Upper lobe of right lung (tissue), 1 donor: ENCODE measurements at regions not wholly inside any gene's neighbourhood (a gene's known extent, or its start where the extent isn't known, plus 50 kb on each side); places are given as distances from the start of the nearest gene placed in this dataset.

Experiments
- ATAC-seq: fragments of 200-7000 bp; cut with Tn5 transposase; one replicate; pipeline ENCODE4 v1.9.1; 2020; ENCODE audit warnings: mild to moderate bottlenecking, moderate library complexity
- DNase-seq: peaks from one replicate; pipeline ENCODE4 v3.0.0-alpha.2; 2020
- H3K27ac ChIP-seq: fragments of 200-600 bp; one replicate; pipeline ENCODE4 v1.8.0; 2022
- H3K27me3 ChIP-seq: fragments of 200-600 bp; one replicate; pipeline ENCODE4 v1.8.0; 2022; ENCODE audit warnings: mild to moderate bottlenecking
- H3K36me3 ChIP-seq: fragments of 200-600 bp; one replicate; pipeline ENCODE4 v1.8.0; 2022
- H3K4me1 ChIP-seq: fragments of 200-600 bp; one replicate; pipeline ENCODE4 v1.8.0; 2022
- H3K4me3 ChIP-seq: fragments of 200-600 bp; one replicate; pipeline ENCODE4 v1.8.0; 2022; ENCODE audit warnings: mild to moderate bottlenecking
- H3K9me3 ChIP-seq: fragments of 200-600 bp; one replicate; pipeline ENCODE4 v1.8.0; 2022
- CTCF ChIP-seq: fragments of 200-600 bp; IDR thresholded peaks from one replicate; pipeline ENCODE4 v1.8.0; 2022; ENCODE audit warnings: antibody characterized with exemption
- intact Hi-C: fragments of 100-400 bp; cut with DNase I; formaldehyde crosslinking; loops from one replicate; pipeline ENCODE4 v1.11.0; 2022
- donor health status: DM: no; HTN: yes; CAD: no; lungs with severe emphysema.

GRCh38 chr7:115357703-115357999, 435.8 kb downstream of the MDFIC start:
- TF ChIP-seq CTCF: no peak
- H3K9me3 ChIP-seq: no peaks in the 10 kb centered on the region
- no peaks in the 10 kb centered on the region for H3K4me1 ChIP-seq
- no peak overlapping the region for H3K27ac ChIP-seq
- intact Hi-C loops: no loop called here
- H3K36me3 ChIP-seq: no peaks in the 10 kb centered on the region
- no peaks in the 10 kb centered on the region for H3K27me3 ChIP-seq
- ATAC-seq (no peak), DNase-seq (no peak)
- H3K4me3 ChIP-seq: no peak overlapping the region

- TF ChIP-seq CTCF: no peak
- no peaks in the 10 kb centered on the region for H3K27me3 ChIP-seq
- no peak for ATAC-seq
These were observed 435.3 kb downstream of the MDFIC start for GRCh38 chr7:115356999-115357702.

GRCh38 chr7:115356139-115356746, 434.3 kb downstream of the MDFIC start:
- no peaks in the 10 kb centered on the region for H3K9me3 ChIP-seq
- intact Hi-C loops: no loop called here
- H3K27me3 ChIP-seq: no peaks in the 10 kb centered on the region
- peak; percentile 38 for TF ChIP-seq CTCF
- H3K4me1 ChIP-seq: no peaks in the 10 kb centered on the region
- ATAC-seq (no peak), DNase-seq (no peak)
- no peak overlapping the region for H3K4me3 ChIP-seq
- no peaks in the 10 kb centered on the region for H3K36me3 ChIP-seq
- no peak overlapping the region for H3K27ac ChIP-seq

More at GRCh38 chr7:115356999-115357702, 435.3 kb downstream of the MDFIC start:
- Histone ChIP-seq H3K4me3 (no peak overlapping the region), H3K27ac (no peak overlapping the region), H3K9me3 (no peaks in the 10 kb centered on the region), H3K36me3 (no peaks in the 10 kb centered on the region), H3K4me1 (no peaks in the 10 kb centered on the region)
- intact Hi-C loops: no loop called here
- DNase-seq: no peak

DNA sequence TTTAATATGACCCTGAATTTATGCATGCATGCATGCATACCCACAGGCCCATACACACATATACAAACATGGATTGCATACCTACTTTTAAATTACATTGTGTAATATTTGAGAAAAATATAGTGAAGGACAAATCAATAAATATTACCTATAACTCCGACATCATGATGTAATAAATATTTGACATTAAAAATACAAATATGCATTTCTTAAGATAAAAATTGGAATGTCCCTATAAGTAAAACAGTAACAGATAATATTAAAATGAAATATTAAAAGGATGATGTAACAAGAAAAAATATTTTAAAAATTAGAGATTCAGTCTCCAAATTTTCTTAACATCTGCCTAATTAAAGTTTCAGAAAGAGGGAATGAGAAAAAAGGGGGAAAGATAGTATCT, 433.0 kb downstream of the MDFIC start:
- ATAC-seq: no peak

GRCh38 chr7:115352375-115352774, 430.5 kb downstream of the MDFIC start:
- intact Hi-C loops: no loop called here
- Histone ChIP-seq H3K36me3 (no peaks in the 10 kb centered on the region), H3K4me3 (no peak overlapping the region), H3K4me1 (no peaks in the 10 kb centered on the region), H3K27me3 (no peaks in the 10 kb centered on the region), H3K9me3 (no peaks in the 10 kb centered on the region), H3K27ac (no peak overlapping the region)
- DNase-seq: no peak
- ATAC-seq: no peak
- no peak for TF ChIP-seq CTCF

More for the DNA sequence above, 433.0 kb downstream of the MDFIC start:
- TF ChIP-seq CTCF: no peak
- H3K36me3 ChIP-seq: no peaks in the 10 kb centered on the region
- intact Hi-C loops: no loop called here
- H3K27me3 ChIP-seq: no peaks in the 10 kb centered on the region
- no peak overlapping the region for H3K4me3 ChIP-seq
- no peaks in the 10 kb centered on the region for H3K4me1 ChIP-seq
- H3K27ac ChIP-seq: no peak overlapping the region
- DNase-seq: no peak
- H3K9me3 ChIP-seq: no peaks in the 10 kb centered on the region
